Type B pancreatic cell (in vitro differentiated cells): ENCODE measurements at regions not wholly inside any gene's neighbourhood (a gene's known extent, or its start where the extent isn't known, plus 50 kb on each side); places are given as distances from the start of the nearest gene placed in this dataset.

Experiments used
- DNase-seq: peaks from one replicate; pipeline ENCODE4 v3.0.0; 2021; ENCODE audit warnings: mixed read lengths; ENCODE audit not compliant: unreplicated experiment; ENCODE audit errors: extremely low spot score
- H3K27ac Mint-ChIP-seq: 2 replicates; pipeline ENCODE4 v1.8.0; 2021; ENCODE audit warnings: mild to moderate bottlenecking, mixed read lengths
- H3K27me3 Mint-ChIP-seq: 2 replicates; pipeline ENCODE4 v1.8.0; 2021; ENCODE audit warnings: mixed read lengths
- H3K36me3 Mint-ChIP-seq: 2 replicates; pipeline ENCODE4 v1.8.0; 2021; ENCODE audit warnings: mixed read lengths
- H3K4me1 Mint-ChIP-seq: one replicate; pipeline ENCODE4 v1.8.0; 2021; ENCODE audit warnings: mixed read lengths; ENCODE audit not compliant: unreplicated experiment
- H3K4me3 Mint-ChIP-seq: 2 replicates; pipeline ENCODE4 v1.8.0; 2021; ENCODE audit warnings: mild to moderate bottlenecking, mixed read lengths
- H3K9me3 Mint-ChIP-seq: 2 replicates; pipeline ENCODE4 v1.8.0; 2021; ENCODE audit warnings: mixed read lengths
- TF ChIP-seq, protein P1 (sequence below): fragments of 200-600 bp; sonication (generic); conservative IDR thresholded peaks from 2 replicates; pipeline ENCODE4 v1.5.0; 2021; ENCODE audit warnings: antibody characterized with exemption, mild to moderate bottlenecking

DNA sequence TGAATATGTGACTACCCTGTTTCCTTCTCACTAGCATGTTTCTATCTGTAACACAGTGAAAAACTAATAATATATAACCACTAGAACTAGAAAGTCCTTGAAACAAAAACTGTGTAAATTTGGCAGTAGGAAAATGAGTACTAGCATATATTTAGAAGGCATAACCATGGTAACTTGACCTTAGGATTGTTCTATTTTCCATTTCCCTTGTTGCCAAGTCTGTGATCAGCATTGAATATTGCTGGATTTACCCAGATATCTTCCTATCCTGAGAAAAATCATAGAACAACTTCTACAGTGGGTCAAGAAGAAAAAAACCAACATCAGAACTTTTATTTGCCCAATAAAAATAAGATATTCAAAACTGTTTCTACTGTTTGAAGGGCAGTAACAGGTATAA lies 563.9 kb upstream of the NRXN1 start:
- Mint-ChIP-seq H3K4me1 (no peaks in the 10 kb centered on the region), H3K27ac (no peak overlapping the region), H3K4me3 (no peak overlapping the region), H3K27me3 (no peaks in the 10 kb centered on the region), H3K36me3 (no peaks in the 10 kb centered on the region), H3K9me3 (no peaks in the 10 kb centered on the region)
- no peak for DNase-seq
- TF ChIP-seq, protein P1, sequence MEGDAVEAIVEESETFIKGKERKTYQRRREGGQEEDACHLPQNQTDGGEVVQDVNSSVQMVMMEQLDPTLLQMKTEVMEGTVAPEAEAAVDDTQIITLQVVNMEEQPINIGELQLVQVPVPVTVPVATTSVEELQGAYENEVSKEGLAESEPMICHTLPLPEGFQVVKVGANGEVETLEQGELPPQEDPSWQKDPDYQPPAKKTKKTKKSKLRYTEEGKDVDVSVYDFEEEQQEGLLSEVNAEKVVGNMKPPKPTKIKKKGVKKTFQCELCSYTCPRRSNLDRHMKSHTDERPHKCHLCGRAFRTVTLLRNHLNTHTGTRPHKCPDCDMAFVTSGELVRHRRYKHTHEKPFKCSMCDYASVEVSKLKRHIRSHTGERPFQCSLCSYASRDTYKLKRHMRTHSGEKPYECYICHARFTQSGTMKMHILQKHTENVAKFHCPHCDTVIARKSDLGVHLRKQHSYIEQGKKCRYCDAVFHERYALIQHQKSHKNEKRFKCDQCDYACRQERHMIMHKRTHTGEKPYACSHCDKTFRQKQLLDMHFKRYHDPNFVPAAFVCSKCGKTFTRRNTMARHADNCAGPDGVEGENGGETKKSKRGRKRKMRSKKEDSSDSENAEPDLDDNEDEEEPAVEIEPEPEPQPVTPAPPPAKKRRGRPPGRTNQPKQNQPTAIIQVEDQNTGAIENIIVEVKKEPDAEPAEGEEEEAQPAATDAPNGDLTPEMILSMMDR: no peak

DNA sequence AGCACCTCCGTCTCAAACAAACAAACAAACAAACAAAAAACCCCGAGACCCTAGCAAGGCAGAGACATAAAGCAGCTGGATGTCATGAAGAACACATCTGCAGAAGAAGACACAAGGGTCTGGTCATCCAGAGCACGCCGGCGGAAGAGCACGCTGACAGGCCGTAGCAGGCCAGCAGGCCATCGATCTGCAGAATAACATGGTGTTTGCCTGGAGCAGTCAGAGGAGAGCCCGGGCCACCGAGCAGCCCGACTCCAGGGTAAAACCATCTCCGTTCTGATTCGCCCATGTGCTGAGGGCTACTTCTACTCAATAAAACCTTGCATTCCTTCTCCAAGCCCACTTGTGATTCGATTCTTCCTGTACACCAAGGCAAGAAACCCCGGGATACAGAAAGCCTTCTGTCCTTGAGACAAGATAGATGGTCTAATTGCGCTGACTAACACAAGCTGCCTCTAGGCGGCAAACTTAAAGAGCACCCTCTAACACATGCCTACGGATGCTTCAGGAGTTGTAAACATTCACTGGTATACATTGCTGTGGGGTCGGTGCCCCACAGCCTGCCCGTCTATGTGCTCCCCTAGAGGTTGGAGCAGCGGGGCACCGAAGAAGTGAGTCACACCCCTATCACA lies 549.8 kb upstream of the NRXN1 start:
- Mint-ChIP-seq H3K4me3 (no peak overlapping the region), H3K9me3 (no peaks in the 10 kb centered on the region), H3K27ac (no peak overlapping the region), H3K27me3 (no peaks in the 10 kb centered on the region), H3K36me3 (no peaks in the 10 kb centered on the region), H3K4me1 (no peaks in the 10 kb centered on the region)
- DNase-seq: no peak
- TF ChIP-seq, protein P1: no peak

DNA sequence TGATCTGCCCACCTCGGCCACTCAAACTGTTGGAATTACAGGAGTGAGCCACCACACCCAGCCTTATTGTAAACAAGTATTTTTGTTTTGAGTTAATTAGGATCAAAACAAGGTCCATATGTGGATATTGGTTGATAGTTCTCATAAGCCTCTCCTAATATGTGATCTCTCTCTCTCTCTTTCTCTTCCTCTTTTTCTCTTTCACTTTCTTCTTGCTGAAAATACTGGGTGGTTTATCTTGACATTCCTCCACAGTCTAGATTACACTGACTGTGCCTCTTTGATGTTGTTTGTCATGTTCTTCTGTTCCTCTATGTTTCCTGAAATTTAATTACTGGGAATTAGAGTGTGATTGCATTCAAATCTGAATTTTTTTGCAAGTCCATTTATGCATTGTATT lies 547.5 kb upstream of the NRXN1 start:
- Mint-ChIP-seq H3K4me1 (no peaks in the 10 kb centered on the region), H3K4me3 (no peak overlapping the region), H3K27ac (no peak overlapping the region), H3K9me3 (no peaks in the 10 kb centered on the region), H3K27me3 (no peaks in the 10 kb centered on the region), H3K36me3 (no peaks in the 10 kb centered on the region)
- TF ChIP-seq, protein P1: no peak
- no peak for DNase-seq

DNA sequence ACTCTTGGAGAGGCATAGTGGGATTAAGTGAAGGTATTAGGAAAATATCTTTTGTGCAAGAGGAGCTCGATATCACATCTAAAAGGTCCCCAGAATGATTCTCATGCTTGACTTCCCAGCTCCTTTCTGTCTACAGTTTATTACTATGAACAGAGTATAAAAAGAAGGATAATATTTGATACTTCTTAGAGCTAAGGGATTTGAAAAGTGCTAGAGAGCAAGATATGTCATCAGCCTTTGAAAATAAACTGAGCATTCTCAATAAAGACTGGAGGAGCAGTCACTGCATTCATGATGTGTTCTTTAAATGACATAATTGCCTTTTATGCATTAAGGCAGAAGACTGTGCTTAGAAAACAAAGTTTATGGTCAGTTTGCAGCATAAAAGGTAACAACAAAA lies 543.2 kb upstream of the NRXN1 start:
- H3K4me1 Mint-ChIP-seq: no peaks in the 10 kb centered on the region
- H3K27ac Mint-ChIP-seq: no peak overlapping the region
- no peaks in the 10 kb centered on the region for H3K36me3 Mint-ChIP-seq
- TF ChIP-seq, protein P1: no peak
- H3K4me3 Mint-ChIP-seq: no peak overlapping the region
- DNase-seq: no peak
- no peaks in the 10 kb centered on the region for H3K27me3 Mint-ChIP-seq
- no peaks in the 10 kb centered on the region for H3K9me3 Mint-ChIP-seq

DNA sequence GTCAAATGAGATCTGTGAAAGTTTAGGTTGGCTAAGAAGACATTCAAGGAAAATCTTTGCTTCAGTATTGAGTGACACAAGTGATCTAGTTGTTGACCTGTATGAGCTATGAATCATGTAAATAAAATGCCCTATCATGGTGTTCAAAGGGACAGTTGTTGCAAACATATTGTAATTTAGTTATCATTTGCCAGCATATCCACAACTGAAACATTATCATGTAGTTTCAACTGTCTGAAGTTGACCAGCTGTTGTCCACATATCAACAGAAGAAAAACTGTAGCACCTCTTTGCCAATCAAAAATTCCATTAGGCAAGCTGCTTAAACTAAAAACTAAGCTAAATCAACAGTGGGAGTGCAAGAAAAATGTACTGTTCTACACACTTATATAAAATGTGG lies 527.1 kb upstream of the NRXN1 start:
- TF ChIP-seq, protein P1: no peak
- no peaks in the 10 kb centered on the region for H3K4me1 Mint-ChIP-seq
- no peaks in the 10 kb centered on the region for H3K36me3 Mint-ChIP-seq
- no peaks in the 10 kb centered on the region for H3K9me3 Mint-ChIP-seq
- no peak for DNase-seq
- no peak overlapping the region for H3K27ac Mint-ChIP-seq
- H3K4me3 Mint-ChIP-seq: no peak overlapping the region
- no peaks in the 10 kb centered on the region for H3K27me3 Mint-ChIP-seq

DNA sequence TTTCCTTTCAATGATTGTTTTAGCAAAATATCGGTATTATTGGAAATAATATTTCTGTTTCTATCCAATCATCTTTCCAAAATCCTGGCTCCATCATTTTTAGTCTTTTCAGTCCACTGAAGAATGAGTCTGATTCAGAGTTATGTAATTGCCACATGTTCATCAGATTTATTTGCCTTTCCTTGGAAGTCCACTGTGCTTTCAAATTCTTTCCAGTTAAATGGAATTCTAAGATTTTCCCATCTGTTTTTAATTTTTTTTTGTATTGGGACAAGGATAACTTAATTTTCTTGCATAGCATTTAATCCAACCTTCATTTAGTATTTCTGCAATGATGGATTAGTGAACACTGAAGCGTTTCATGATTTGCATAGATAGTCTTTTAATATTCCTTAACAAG lies 521.5 kb upstream of the NRXN1 start:
- DNase-seq: no peak
- TF ChIP-seq, protein P1: no peak
- no peaks in the 10 kb centered on the region for H3K4me1 Mint-ChIP-seq
- H3K9me3 Mint-ChIP-seq: no peaks in the 10 kb centered on the region
- no peaks in the 10 kb centered on the region for H3K27me3 Mint-ChIP-seq
- H3K36me3 Mint-ChIP-seq: no peaks in the 10 kb centered on the region
- no peak overlapping the region for H3K27ac Mint-ChIP-seq
- no peak overlapping the region for H3K4me3 Mint-ChIP-seq
